ENCODE measurements at regions not wholly inside any gene's neighbourhood (a gene's known extent, or its start where the extent isn't known, plus 50 kb on each side); places are given as distances from the start of the nearest gene placed in this dataset.

DNA sequence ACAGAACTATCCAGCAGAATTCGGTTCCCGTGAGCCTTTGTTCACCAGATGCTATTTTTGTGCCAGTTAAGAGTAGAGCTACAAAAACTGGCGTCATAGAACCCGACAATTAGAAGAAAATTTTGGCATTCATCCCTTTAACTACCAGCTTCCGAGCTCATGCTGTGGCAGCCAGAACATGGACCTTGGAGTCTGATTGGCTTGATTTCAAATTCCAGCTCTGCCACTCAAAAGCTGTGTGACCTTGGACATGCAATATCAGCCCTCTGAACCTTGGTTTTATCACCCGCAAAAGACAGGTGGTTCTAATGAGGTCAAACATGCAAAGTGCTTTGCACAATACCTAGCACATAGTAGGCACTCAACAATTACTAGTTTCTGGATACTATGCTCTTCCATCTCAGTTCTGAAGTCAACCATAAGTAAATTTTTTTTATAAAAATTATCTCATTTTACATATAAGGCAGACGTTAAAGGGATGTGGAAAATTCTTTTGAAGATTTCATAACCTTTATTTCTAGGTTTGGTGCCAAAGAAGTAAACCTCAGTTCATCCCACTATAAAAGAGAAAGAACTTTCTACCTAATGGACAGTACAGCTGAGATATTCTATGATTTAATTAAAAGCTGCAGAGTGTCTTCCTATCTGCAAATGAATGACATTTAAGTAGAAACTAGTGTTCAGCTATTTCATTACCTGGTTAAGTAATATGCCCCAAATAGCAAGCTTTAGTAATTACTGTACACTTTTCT lies 331.5 kb downstream of the HAPSTR1 start:
- no peak for DNase-seq

DNA sequence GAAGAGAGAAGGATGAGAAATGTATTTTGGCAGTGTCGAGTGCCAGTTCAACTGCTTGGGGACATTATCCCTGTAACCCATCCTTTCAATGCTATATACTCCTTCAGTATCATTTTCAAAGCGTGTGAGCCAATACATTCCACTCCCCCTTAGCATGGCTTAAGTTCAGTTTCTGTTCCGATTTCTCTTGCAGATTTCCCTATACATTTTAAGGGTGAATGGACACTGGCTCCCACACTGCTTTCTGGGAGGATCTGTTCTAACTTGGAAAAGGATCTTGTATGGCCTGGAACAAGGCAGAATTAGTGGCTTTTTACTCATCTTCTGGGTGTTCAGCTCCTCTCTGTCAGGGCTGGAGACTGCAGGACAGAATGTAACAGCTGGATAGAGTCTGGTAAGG lies 333.8 kb downstream of the HAPSTR1 start:
- no peak for DNase-seq

DNA sequence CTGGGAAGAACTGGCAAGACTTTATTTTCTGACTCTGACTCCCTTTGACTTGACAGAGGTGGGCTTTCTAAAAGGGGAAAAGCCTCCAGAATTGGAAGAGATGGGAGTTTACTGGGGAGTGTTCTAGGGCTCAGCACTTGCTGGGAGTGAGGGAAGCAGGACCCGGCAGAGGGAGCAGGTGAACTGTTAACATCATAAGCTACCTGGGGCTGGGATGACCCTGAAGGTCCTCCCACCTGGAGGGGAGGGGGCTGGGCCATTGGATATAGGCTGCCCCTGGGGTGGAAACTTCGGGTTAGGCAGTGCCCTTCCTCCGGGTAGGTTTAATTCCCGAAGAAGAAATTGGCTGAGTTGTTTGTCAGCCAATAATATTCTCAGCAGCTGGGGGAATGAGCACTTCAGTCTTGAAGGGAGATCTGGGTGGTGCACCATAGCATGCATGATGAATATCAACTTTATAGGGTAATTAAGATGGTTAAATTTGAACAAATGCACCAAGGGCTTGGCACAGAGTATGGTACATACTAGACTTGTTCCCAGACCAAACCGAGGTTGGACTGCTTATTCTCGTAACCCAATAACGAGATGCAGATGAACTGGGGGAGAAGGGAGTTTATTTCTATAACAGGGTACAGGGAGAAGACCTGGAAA lies 337.0 kb downstream of the HAPSTR1 start:
- DNase-seq, result no peak

DNA sequence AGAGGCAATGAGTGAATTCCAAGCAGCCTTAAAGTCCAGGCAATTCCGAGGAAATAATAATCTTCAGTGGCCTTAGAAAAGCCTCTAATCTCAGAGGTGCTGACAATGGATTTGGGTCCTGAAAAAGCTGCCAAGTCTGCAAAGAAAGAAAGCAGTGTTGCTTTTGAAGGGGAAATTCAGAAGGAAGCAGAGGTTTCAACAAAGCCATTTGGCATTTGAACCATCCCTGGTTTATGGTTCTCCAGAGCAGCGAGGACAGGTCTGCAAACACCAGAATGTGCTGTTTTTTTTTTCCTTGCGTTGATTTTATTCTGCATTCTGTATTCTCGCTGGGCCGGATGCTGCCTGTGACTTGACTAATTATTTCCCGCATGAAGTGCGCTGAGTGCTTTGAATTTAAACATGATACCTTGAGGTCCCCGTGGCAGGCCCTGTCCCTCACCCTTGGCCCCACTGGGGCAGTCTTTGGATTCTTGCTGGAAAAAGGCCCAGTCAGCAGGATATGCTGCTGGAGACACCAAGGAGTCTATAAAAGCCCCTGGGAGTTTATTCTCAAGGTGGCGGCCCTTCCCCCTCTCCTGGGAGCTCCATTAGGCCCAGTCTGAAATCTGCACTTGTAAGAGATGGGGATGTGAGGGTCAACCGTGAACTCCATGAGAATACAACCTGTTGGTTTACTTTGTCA lies 338.3 kb downstream of the HAPSTR1 start:
- no peak for DNase-seq

GRCh38 chr16:9434659-9435058 lies 343.2 kb downstream of the HAPSTR1 start:
- no peak for DNase-seq

- DNase-seq, result no peak
Measured at GRCh38 chr16:9436175-9436574, 344.7 kb downstream of the HAPSTR1 start.

GRCh38 chr16:9437115-9437514 lies 345.7 kb downstream of the HAPSTR1 start:
- DNase-seq, result no peak

- DNase-seq, result no peak
Measured at GRCh38 chr16:9438991-9439390, 347.5 kb downstream of the HAPSTR1 start.

- no peak for DNase-seq
Measured at GRCh38 chr16:9441012-9441411, 349.6 kb downstream of the HAPSTR1 start.

DNA sequence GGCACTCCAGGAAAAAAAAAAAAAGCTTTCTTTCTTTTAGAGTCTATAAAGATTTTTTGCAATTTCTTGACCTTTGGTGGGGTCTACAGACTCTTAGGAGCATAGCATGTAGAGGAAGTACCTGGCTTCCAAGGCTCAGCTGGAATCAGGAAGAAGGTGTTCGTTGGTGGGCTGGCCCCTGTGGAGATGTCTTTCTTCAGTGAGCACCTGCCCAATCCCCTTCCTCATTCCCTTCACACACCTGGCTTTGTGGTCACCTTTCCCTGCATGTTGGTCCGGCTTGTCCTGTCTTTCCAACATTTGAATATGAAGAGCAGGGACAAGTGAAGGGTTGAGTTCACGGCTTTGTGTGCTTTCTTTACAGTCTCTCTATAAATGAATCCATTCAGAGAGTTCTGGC lies 352.4 kb downstream of the HAPSTR1 start:
- DNase-seq, result no peak

DNA sequence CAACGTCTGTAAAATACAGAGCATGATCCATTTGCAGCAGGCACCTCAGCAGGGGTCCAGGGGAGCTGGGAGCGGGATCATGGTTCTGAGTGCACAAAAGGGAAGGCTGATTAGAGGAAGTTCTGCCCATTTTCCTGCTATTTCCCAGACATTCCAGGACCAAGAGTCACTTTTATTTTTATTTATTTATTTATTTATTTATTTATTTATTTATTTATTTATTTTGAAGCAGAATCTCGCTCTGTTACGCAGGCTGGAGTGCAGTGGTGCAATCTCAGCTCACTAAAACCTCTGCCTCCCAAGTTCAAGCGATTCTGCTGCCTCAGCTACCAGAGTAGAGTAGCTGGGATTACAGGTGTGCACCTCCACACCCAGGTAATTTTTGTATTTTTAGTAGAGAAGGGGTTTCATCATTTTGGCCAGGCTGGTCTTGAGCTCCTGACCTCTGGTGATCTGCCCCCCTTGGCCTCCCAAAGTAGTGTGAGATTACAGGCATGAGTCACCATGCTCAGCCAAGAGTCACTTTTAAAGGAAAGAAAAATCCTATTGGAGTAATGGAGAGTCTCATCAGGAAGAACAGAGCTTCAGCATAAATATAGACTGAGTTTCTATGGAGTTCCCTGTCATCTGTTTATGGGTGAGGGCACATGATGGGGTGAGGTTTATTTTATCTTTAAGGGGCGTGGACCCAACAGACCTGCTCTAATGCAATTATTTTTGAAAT lies 355.2 kb downstream of the HAPSTR1 start:
- no peak for DNase-seq

- no peak for DNase-seq
Measured at GRCh38 chr16:9447195-9447551, 355.7 kb downstream of the HAPSTR1 start.

- no peak for DNase-seq
Measured at GRCh38 chr16:9447699-9448098, 356.3 kb downstream of the HAPSTR1 start.

- DNase-seq, result no peak
Measured at GRCh38 chr16:9449597-9449996, 358.2 kb downstream of the HAPSTR1 start.

GRCh38 chr16:9457215-9457614 lies 365.8 kb downstream of the HAPSTR1 start:
- no peak for DNase-seq

GRCh38 chr16:9458816-9459215 lies 367.4 kb downstream of the HAPSTR1 start:
- DNase-seq, result no peak

DNA sequence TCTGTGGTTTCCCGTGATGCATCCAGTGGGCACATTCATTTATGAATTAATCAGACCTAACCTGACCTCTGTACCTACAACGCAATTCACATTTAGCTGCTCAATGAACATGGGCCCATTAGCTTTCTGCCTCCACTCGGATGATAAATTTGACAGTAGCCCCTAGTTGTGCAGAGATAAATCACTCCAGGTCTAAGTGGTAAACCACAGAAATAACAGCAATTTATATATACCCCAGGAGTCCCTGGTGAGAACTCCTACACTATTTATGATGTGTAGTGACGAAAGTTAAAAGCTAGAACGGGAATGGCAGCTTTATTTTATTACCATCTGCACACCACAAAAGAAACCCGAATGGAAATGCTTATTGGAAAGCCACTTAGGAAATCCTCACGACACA lies 371.5 kb downstream of the HAPSTR1 start:
- no peak for DNase-seq

DNA sequence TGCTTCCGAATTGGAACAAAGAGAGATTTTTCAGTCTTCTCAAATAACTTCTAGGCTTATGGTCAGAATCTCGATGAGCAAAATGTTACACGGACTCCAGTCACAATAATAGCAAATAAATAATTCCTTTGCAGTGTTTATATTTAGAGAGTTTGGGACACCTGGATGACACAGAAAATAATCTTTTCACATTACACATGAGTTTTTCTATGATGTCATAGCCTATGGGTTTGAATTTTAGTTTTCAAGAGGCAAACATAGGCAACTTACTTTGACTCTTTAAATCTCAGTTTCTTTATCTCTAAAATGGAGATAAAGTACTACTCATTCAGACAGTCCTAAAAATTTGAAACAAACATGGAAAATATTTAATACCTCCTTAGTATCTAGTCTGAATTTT lies 372.0 kb downstream of the HAPSTR1 start:
- no peak for DNase-seq

GRCh38 chr16:9465161-9465560 lies 373.7 kb downstream of the HAPSTR1 start:
- no peak for DNase-seq

DNA sequence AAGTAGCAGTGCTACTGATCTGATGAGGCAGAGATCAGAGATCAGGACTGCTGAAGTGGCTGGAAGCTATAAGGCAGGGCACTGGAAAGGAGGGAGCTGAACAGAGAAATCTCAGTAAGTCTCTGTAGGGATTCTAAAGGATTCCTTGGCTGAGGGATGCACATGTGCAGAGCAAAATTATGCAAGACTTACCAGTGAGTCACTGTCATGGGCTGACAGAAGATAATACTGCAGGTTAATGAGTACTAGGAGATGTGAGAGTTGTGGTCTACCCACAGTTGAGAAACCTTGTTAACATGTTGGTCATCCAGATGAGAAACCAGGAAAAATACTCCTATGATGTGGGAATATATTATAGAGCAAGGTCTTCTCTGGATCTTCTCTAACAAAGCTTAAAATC lies 378.1 kb downstream of the HAPSTR1 start:
- DNase-seq, result peak in 1 of 3 donors; percentile 3

- DNase-seq, result no peak
Measured at GRCh38 chr16:9476744-9477143, 385.3 kb downstream of the HAPSTR1 start.

- no peak for DNase-seq
Measured at GRCh38 chr16:9479008-9479407, 387.6 kb downstream of the HAPSTR1 start.

DNA sequence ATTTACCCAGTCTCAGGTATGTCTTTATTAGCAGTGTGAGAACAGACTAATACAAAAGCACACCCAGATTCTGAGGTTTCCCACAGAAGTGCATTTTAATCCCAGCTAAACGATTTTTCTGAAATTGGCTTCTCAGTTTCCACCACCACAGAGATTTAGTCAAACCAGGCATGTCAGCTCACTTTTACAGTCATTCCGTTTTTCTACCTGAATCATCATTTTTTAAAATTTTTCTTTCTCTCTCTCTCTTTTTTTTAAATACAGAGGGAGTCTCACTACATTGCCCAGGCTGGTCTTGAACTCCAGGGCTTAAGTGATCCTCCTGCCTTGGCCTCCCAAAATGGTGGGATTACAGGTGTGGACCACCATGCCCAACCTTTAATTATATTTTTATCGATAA lies 389.1 kb downstream of the HAPSTR1 start:
- DNase-seq, result no peak

Data from suppressor macrophage treated with lipopolysaccharide for 1 hour (primary cell).